Muscle layer of duodenum (tissue), 2 donors: ENCODE measurements at regions not wholly inside any gene's neighbourhood (a gene's known extent, or its start where the extent isn't known, plus 50 kb on each side); places are given as distances from the start of the nearest gene placed in this dataset.

Experiments used
- H3K27ac ChIP-seq: one replicate; pipeline ENCODE4 v1.7.0; 2013; ENCODE audit warnings: mild to moderate bottlenecking, low read length
- H3K27me3 ChIP-seq: one replicate; pipeline ENCODE4 v1.7.0; 2013; ENCODE audit warnings: low read depth, mild to moderate bottlenecking, control low read depth, low read length
- H3K36me3 ChIP-seq, 2 donors: one replicate each; pipeline ENCODE4 v1.7.0; 2013; ENCODE audit warnings: low read length in 2 of 2, control low read depth in 1 of 2, mild to moderate bottlenecking in 1 of 2; ENCODE audit not compliant: insufficient read depth in 2 of 2, control insufficient read depth in 1 of 2
- H3K4me1 ChIP-seq, 2 donors: one replicate each; pipeline ENCODE4 v1.7.0; 2013; ENCODE audit warnings: low read length in 2 of 2, mild to moderate bottlenecking in 2 of 2, control low read depth in 1 of 2, moderate library complexity in 1 of 2; ENCODE audit not compliant: insufficient read depth in 2 of 2, control insufficient read depth in 1 of 2
- H3K4me3 ChIP-seq, 2 donors: one replicate each; pipeline ENCODE4 v1.7.0; 2013; ENCODE audit warnings: low read length in 2 of 2, low read depth in 1 of 2, mild to moderate bottlenecking in 1 of 2
- H3K9me3 ChIP-seq, 2 donors: one replicate each; pipeline ENCODE4 v1.7.0; 2013; ENCODE audit warnings: low read length in 2 of 2, control low read depth in 1 of 2, mild to moderate bottlenecking in 1 of 2; ENCODE audit not compliant: control insufficient read depth in 1 of 2
- donor health status: healthy.

GRCh38 chr5:38029397-38030065 lies 189.7 kb upstream of the GDNF start:
- H3K36me3 ChIP-seq = no peaks in the 10 kb centered on the region
- no peaks in the 10 kb centered on the region for H3K27me3 ChIP-seq
- no peaks in the 10 kb centered on the region for H3K9me3 ChIP-seq
- H3K27ac ChIP-seq = no peak overlapping the region
- no peaks in the 10 kb centered on the region for H3K4me1 ChIP-seq
- no peak overlapping the region for H3K4me3 ChIP-seq

GRCh38 chr5:38023799-38024198 lies 184.0 kb upstream of the GDNF start:
- Histone ChIP-seq H3K27me3 (no peaks in the 10 kb centered on the region), H3K4me3 (no peak overlapping the region), H3K4me1 (no peaks in the 10 kb centered on the region), H3K27ac (no peak overlapping the region), H3K36me3 (no peaks in the 10 kb centered on the region), H3K9me3 (no peaks in the 10 kb centered on the region)

GRCh38 chr5:38023371-38023770 lies 183.5 kb upstream of the GDNF start:
- H3K4me1 ChIP-seq = no peaks in the 10 kb centered on the region
- no peak overlapping the region for H3K27ac ChIP-seq
- no peaks in the 10 kb centered on the region for H3K27me3 ChIP-seq
- no peak overlapping the region for H3K4me3 ChIP-seq
- no peaks in the 10 kb centered on the region for H3K9me3 ChIP-seq
- H3K36me3 ChIP-seq = no peaks in the 10 kb centered on the region

- Histone ChIP-seq H3K4me3 (no peak overlapping the region), H3K27me3 (no peaks in the 10 kb centered on the region), H3K27ac (no peak overlapping the region), H3K9me3 (no peaks in the 10 kb centered on the region), H3K4me1 (no peaks in the 10 kb centered on the region), H3K36me3 (no peaks in the 10 kb centered on the region)
These were observed 182.8 kb upstream of the GDNF start for GRCh38 chr5:38022631-38023030.

GRCh38 chr5:38018016-38018415 lies 178.2 kb upstream of the GDNF start:
- no peaks in the 10 kb centered on the region for H3K27me3 ChIP-seq
- H3K4me1 ChIP-seq = no peaks in the 10 kb centered on the region
- H3K36me3 ChIP-seq = no peaks in the 10 kb centered on the region
- no peaks in the 10 kb centered on the region for H3K9me3 ChIP-seq
- H3K27ac ChIP-seq = no peak overlapping the region
- no peak overlapping the region for H3K4me3 ChIP-seq

- H3K36me3 ChIP-seq = no peaks in the 10 kb centered on the region
- peaks cover 0 to 9% of the 10 kb centered on the region in 2 donors for H3K4me1 ChIP-seq
- no peak overlapping the region for H3K27ac ChIP-seq
- no peak overlapping the region for H3K4me3 ChIP-seq
- H3K9me3 ChIP-seq = no peaks in the 10 kb centered on the region
- no peaks in the 10 kb centered on the region for H3K27me3 ChIP-seq
These were observed 173.3 kb upstream of the GDNF start for GRCh38 chr5:38013107-38013506.

GRCh38 chr5:38011668-38012188 lies 171.9 kb upstream of the GDNF start:
- Histone ChIP-seq H3K4me3 (no peak overlapping the region), H3K9me3 (no peaks in the 10 kb centered on the region), H3K4me1 (peaks cover 0 to 9% of the 10 kb centered on the region in 2 donors), H3K27ac (no peak overlapping the region), H3K36me3 (no peaks in the 10 kb centered on the region), H3K27me3 (no peaks in the 10 kb centered on the region)

- Histone ChIP-seq H3K4me3 (no peak overlapping the region), H3K9me3 (no peaks in the 10 kb centered on the region), H3K27me3 (no peaks in the 10 kb centered on the region), H3K4me1 (peaks cover 0 to 9% of the 10 kb centered on the region in 2 donors), H3K27ac (no peak overlapping the region), H3K36me3 (no peaks in the 10 kb centered on the region)
These were observed 170.0 kb upstream of the GDNF start for GRCh38 chr5:38009749-38010358.

GRCh38 chr5:38008198-38008597 lies 168.4 kb upstream of the GDNF start:
- Histone ChIP-seq H3K27me3 (no peaks in the 10 kb centered on the region), H3K4me3 (no peak overlapping the region), H3K4me1 (peaks cover 0 to 9% of the 10 kb centered on the region in 2 donors), H3K9me3 (no peaks in the 10 kb centered on the region), H3K36me3 (no peaks in the 10 kb centered on the region), H3K27ac (no peak overlapping the region)

- H3K27me3 ChIP-seq = no peaks in the 10 kb centered on the region
- no peaks in the 10 kb centered on the region for H3K36me3 ChIP-seq
- peaks cover 0 to 4% of the 10 kb centered on the region in 2 donors for H3K4me1 ChIP-seq
- H3K27ac ChIP-seq = no peak overlapping the region
- no peak overlapping the region for H3K4me3 ChIP-seq
- no peaks in the 10 kb centered on the region for H3K9me3 ChIP-seq
These were observed 159.8 kb upstream of the GDNF start for GRCh38 chr5:37999593-37999992.

GRCh38 chr5:37996918-37997317 lies 157.1 kb upstream of the GDNF start:
- Histone ChIP-seq H3K27ac (no peak overlapping the region), H3K4me1 (peaks cover 0 to 8% of the 10 kb centered on the region in 2 donors), H3K9me3 (no peaks in the 10 kb centered on the region), H3K4me3 (no peak overlapping the region), H3K27me3 (no peaks in the 10 kb centered on the region), H3K36me3 (no peaks in the 10 kb centered on the region)
